GM18858 (cell line): ENCODE measurements at regions not wholly inside any gene's neighbourhood (a gene's known extent, or its start where the extent isn't known, plus 50 kb on each side); places are given as distances from the start of the nearest gene placed in this dataset.

Experiments used
- ATAC-seq: cut with Tn5 transposase; IDR thresholded peaks from one replicate; pipeline ENCODE4 v1.9.1; 2021; ENCODE audit not compliant: unreplicated experiment

GRCh38 chr6:97790926-97791590 lies 508.0 kb upstream of the MMS22L start:
- ATAC-seq = no peak

GRCh38 chr6:97805596-97805995 lies 522.6 kb upstream of the MMS22L start:
- ATAC-seq = no peak

- no peak for ATAC-seq
These were observed 529.9 kb upstream of the MMS22L start for GRCh38 chr6:97812940-97813339.

- ATAC-seq = no peak
These were observed 531.0 kb upstream of the MMS22L start for GRCh38 chr6:97813889-97814567.

GRCh38 chr6:97815301-97815812 lies 532.3 kb upstream of the MMS22L start:
- no peak for ATAC-seq

DNA sequence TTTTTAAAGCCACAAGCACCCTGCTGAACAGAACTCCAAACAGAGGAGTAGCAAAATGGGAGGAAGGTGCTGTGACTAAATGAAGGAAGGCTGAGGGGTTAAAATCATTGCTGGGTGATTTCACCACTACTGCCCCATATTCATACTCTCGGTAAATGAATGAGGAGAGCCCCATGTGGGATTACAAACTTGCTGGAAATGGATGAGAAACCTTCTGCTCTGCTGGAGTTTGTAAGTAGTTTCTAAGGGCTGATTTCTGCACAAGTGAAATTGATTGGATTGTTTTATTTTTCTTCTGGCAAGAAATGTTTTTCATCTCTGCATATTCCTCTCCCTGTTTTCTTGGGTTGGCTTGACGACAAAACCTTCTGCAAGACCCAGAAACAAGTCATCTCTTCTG lies 533.5 kb upstream of the MMS22L start:
- no peak for ATAC-seq

- ATAC-seq = no peak
These were observed 536.7 kb upstream of the MMS22L start for GRCh38 chr6:97819710-97820109.

DNA sequence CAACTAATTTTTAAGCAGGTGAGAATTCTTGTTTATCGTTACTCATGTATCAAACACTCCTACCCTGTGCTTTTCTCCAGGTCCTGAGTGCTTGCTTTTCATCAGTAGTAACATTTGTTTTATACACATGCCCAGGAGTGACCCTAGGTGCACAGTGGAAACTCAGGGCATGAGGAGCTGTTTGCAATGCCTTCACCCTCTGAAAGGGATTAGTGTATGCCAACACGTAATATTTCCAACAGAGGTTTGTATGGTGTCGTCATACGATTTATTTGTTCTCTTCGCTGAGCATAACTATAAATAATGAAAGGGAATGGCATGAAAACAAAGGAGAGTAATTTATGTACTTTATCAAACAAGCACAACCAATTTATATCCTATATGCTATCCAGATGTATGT lies 537.4 kb upstream of the MMS22L start:
- no peak for ATAC-seq

GRCh38 chr6:97822632-97823031 lies 539.6 kb upstream of the MMS22L start:
- no peak for ATAC-seq

GRCh38 chr6:97841763-97842162 lies 558.7 kb upstream of the MMS22L start:
- no peak for ATAC-seq

- ATAC-seq = no peak
These were observed 559.5 kb upstream of the MMS22L start for GRCh38 chr6:97842521-97842920.

DNA sequence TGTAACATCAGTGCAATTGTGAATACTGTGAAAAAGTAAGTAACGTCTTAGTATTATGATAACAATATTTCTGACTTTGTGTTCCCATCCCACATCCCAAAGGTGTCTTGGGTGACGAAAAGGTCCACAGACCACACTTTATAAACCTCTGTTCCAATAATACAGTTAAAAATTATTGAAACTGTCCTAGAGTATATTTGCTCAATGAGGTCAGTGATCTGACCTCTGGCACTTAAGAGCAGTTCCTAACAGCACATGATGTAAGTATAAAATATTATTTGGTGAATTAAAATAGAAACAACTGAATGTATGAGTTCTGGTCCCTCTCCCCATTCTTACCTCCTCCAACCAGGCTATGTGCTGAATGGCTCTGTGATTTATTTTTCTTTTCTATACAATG lies 566.4 kb upstream of the MMS22L start:
- no peak for ATAC-seq

GRCh38 chr6:97850458-97851212 lies 567.6 kb upstream of the MMS22L start:
- ATAC-seq = no peak

DNA sequence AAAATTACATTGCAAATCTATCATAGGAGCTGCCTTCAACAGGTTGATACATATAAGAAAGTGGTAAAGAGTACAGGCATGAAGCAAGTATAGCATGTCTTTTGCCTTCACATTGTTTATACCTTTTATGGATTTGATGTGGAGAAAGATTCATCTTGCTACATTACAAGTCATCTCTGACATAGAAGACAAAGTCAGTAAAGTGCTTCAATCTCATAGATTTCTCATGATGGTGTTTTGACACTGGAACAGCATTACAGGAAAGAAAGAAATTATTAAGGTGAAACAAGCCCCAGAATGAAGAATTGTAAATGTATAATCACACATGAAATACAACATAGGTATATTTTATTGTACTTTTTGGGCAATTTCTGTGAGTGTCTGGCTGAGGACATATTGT lies 580.7 kb upstream of the MMS22L start:
- ATAC-seq = no peak

DNA sequence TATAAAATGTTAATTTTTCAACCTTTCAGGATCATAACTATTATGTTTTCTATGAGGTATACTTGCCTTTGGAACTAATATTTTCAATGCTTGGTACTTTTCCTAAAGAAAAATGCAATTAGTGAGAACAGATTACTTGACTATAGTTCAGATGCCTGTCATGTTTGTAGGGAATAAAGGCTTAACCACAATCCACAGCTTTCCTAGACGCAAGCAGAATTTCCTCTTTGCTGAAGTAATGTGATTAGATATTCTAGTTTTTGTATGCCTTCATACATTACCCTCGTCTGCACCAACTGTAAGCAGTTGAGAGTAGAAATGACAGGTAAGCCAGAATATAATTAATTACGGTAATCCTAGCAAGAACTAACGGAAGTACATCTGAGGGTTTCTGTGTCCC lies 581.4 kb upstream of the MMS22L start:
- no peak for ATAC-seq

DNA sequence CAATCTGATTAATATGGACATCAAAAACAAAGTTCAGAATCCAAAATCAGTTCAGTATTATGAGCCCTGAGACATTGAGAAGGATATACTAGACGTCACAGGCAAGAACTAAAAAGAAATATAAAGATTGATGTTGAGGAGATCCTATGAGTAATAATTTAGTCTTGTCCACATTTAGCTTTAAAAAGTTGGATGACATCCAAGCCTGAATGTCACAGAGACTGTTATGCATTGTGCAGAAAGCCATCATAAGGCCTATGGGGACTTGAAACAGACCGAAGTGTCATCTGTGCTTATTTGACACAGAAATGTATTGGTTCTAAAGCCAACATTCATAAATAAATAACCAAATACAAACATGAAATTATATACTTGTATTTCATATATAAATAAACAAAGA lies 581.8 kb upstream of the MMS22L start:
- ATAC-seq = no peak

- ATAC-seq = no peak
These were observed 582.6 kb upstream of the MMS22L start for GRCh38 chr6:97865612-97866011.

DNA sequence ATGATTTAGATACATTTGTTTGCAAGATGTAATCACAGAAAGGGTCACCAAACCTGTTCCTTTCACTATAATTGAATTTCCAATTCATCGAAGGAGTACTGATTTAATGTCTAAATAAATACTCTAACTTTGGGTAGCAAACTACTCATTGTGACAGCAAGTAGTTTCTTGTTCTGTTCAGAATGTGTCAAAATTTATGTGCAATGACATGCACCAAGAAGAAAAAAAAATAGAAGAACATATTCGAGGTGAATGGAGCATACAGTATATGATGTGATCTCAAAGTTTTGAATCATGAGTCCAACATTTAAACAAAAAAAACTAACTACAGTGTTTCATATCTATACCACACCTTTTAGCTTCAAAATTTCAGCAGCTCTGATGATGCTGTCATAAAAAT lies 583.6 kb upstream of the MMS22L start:
- no peak for ATAC-seq

- no peak for ATAC-seq
These were observed 584.2 kb upstream of the MMS22L start for GRCh38 chr6:97867177-97867576.

DNA sequence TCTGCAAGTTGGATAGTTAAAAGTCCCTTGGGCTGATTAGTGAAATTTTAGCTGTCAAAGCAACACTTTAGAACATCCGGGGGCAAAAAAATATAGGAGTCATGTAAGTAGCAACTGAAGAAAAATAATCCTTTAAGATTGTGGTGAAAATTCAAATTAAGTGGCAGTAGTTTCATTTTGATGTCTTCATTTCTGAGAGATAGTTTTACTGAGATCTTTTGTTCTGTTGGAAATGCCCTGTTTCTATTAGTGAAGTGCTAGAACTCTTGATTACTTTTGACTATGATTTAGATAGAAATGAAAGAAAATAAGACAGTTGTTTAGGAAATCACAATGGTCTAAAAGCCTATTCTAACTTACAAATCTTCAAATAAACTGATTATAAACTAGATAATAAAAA lies 587.3 kb upstream of the MMS22L start:
- ATAC-seq = no peak

GRCh38 chr6:97876711-97877110 lies 593.7 kb upstream of the MMS22L start:
- ATAC-seq = no peak

GRCh38 chr6:97882755-97883154 lies 599.7 kb upstream of the MMS22L start:
- ATAC-seq = no peak
